Panc1 (cell line): ENCODE measurements at regions not wholly inside any gene's neighbourhood (a gene's known extent, or its start where the extent isn't known, plus 50 kb on each side); places are given as distances from the start of the nearest gene placed in this dataset.

Source experiments
- ATAC-seq: fragments of 200-7000 bp; cut with Tn5 transposase; 2 replicates; pipeline ENCODE4 v1.9.1; 2020; ENCODE audit warnings: mild to moderate bottlenecking, moderate library complexity
- BruUV-seq: library from RNA; stranded (reverse); fragments of 400-500 nt; replicated peaks from 2 replicates; lab custom pipeline; 2021; lab: Mats Ljungman, UMichigan
- CTCF ChIA-PET: fragments of 300-600 bp; sonication (Branson Sonifier 250); formaldehyde crosslinking; loops from one replicate; lab custom pipeline; 2022; ENCODE audit warnings: antibody characterized with exemption; lab: Charles Lee
- POLR2A ChIA-PET: fragments of 300-600 bp; sonication (Branson Sonifier 250); formaldehyde crosslinking; loops from one replicate; lab custom pipeline; 2022; ENCODE audit warnings: antibody characterized with exemption; lab: Charles Lee
- DNase-seq: peaks from one replicate; pipeline ENCODE4 v3.0.0-alpha.2; 2010; ENCODE audit warnings: low read depth, low spot score
- H3K27ac ChIP-seq: 2 replicates; pipeline ENCODE4 v1.5.1; 2011; ENCODE audit warnings: mild to moderate bottlenecking, low read length, inconsistent platforms
- H3K27me3 ChIP-seq: fragments of 200-500 bp; sonication (Bioruptor generic); 2 replicates; pipeline ENCODE4 v1.6.0; 2014; ENCODE audit warnings: low read length, inconsistent platforms; ENCODE audit not compliant: control insufficient read depth, insufficient read depth
- H3K36me3 ChIP-seq: fragments of 200-500 bp; sonication (Bioruptor generic); 2 replicates; pipeline ENCODE4 v1.5.1; 2014; ENCODE audit warnings: inconsistent platforms, mild to moderate bottlenecking, low read length, moderate library complexity; ENCODE audit not compliant: control insufficient read depth, insufficient read depth
- H3K4me1 ChIP-seq: 2 replicates; pipeline ENCODE4 v1.5.1; 2011; ENCODE audit warnings: inconsistent platforms, mild to moderate bottlenecking, low read length, moderate library complexity; ENCODE audit not compliant: control insufficient read depth, insufficient read depth
- H3K4me3 ChIP-seq, 2 experiments: 2 replicates each; pipeline ENCODE4 v1.5.1; 2011 to 2012; ENCODE audit warnings: low read depth in 2 of 2, low read length in 2 of 2, mild to moderate bottlenecking in 2 of 2, inconsistent platforms in 1 of 2, moderate library complexity in 1 of 2
- H3K9me3 ChIP-seq: fragments of 200-500 bp; sonication (Bioruptor generic); 2 replicates; pipeline ENCODE4 v1.5.1; 2014; ENCODE audit warnings: low read depth, mild to moderate bottlenecking, inconsistent platforms, low read length, moderate library complexity; ENCODE audit not compliant: control insufficient read depth, insufficient read depth
- CTCF ChIP-seq: fragments of 450-650 bp; IDR thresholded peaks from 2 replicates; pipeline ENCODE4 v1.5.1; 2017; ENCODE audit warnings: mild to moderate bottlenecking
- POLR2AphosphoS5 ChIP-seq: IDR thresholded peaks from 2 replicates; pipeline ENCODE4 v1.6.1; 2012; ENCODE audit warnings: mild to moderate bottlenecking, low read depth, low read length, moderate library complexity
- REST ChIP-seq, 2 experiments: IDR thresholded peaks; 2 replicates each; pipeline ENCODE4 v1.6.1; 2011 to 2012; ENCODE audit warnings: low read depth in 2 of 2, control low read depth in 1 of 2, low read length in 1 of 2, mild to moderate bottlenecking in 1 of 2, moderate library complexity in 1 of 2; ENCODE audit not compliant: insufficient read depth in 1 of 2
- SIN3A ChIP-seq: IDR thresholded peaks from 2 replicates; pipeline ENCODE4 v1.6.1; 2012; ENCODE audit warnings: low read depth, mild to moderate bottlenecking, low read length, moderate library complexity, borderline replicate concordance; ENCODE audit not compliant: insufficient read depth
- TCF7L2 ChIP-seq: IDR thresholded peaks from 2 replicates; pipeline ENCODE4 v1.6.1; 2011; ENCODE audit warnings: mild to moderate bottlenecking, low read depth, low read length, inconsistent platforms
- in situ Hi-C: cut with HindIII; loops from 2 replicates; pipeline ENCODE4 v1.10.0; 2016; ENCODE audit warnings: low sequenced_read_pairs, low pct_unique_long_range_greater_than_20kb
- intact Hi-C: fragments of 100-400 bp; cut with micrococcal nuclease; formaldehyde crosslinking; loops from one replicate; pipeline ENCODE4 v1.10.0; 2022; ENCODE audit not compliant: unreplicated experiment

- POLR2A ChIA-PET = no interaction called here
- BruUV-seq = no TSS peak
- TF ChIP-seq TCF7L2 (no peak), REST (IDR thresholded peaks at IDR 0.05; ENCODE audit: insufficient read depth in 1 of 2, low read depth in 2 of 2, low read length in 1 of 2) (no peak), CTCF (no peak), SIN3A (no peak), POLR2AphosphoS5 (no peak)
- intact Hi-C loops = no loop called here
- ATAC-seq (no peak), DNase-seq (no peak)
- no peaks in the 10 kb centered on the region for H3K36me3 ChIP-seq
- H3K4me3 ChIP-seq = no peak overlapping the region
- peaks cover 3% of the 10 kb centered on the region; the same call in 1 of the 2 replicates for H3K4me1 ChIP-seq
- in situ Hi-C loops = no loop called here
- no peaks in the 10 kb centered on the region for H3K27me3 ChIP-seq
- CTCF ChIA-PET = no interaction called here
- H3K27ac ChIP-seq = no peak overlapping the region
- H3K9me3 ChIP-seq = no peaks in the 10 kb centered on the region
Measured at GRCh38 chr5:73395256-73395655, 53.3 kb downstream of the FOXD1 start.

- Histone ChIP-seq H3K4me3 (no peak overlapping the region), H3K4me1 (peaks cover 3% of the 10 kb centered on the region; the same call in 1 of the 2 replicates), H3K36me3 (no peaks in the 10 kb centered on the region), H3K27ac (no peak overlapping the region), H3K9me3 (no peaks in the 10 kb centered on the region), H3K27me3 (no peaks in the 10 kb centered on the region)
- TF ChIP-seq CTCF (no peak), POLR2AphosphoS5 (no peak), TCF7L2 (no peak), REST (IDR thresholded peaks at IDR 0.05; ENCODE audit: insufficient read depth in 1 of 2, low read depth in 2 of 2, low read length in 1 of 2) (no peak), SIN3A (no peak)
- intact Hi-C loops = no loop called here
- DNase-seq = no peak
- no peak for ATAC-seq
- BruUV-seq = no TSS peak
- ChIA-PET POLR2A (no interaction called here), CTCF (no interaction called here)
- in situ Hi-C loops = no loop called here
Measured at GRCh38 chr5:73394610-73395009, 54.0 kb downstream of the FOXD1 start.
